ENCODE measurements at regions not wholly inside any gene's neighbourhood (a gene's known extent, or its start where the extent isn't known, plus 50 kb on each side); places are given as distances from the start of the nearest gene placed in this dataset.

DNA sequence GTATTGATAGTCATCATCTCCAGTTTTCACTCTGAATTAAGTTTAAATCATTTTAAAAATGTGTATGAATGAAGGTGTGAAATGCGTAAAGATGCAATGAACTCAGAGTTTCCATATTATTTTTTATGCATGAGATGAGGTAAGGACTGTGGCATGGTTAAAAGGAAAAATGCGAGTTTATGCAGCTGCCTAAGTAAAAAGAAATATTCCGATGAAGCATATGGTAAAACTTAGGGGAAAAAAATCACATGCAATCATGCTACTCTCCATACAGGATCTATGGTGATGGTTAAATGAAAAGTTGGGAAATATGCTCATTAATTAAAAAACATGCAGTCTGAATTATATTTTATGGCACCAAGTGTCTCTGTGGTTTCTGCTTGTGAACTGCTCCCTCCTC lies 77.5 kb upstream of the SP8 start:
- TF ChIP-seq ZBTB7A (IDR thresholded peaks at IDR 0.05; ENCODE audit: low read depth): no peak
- no peak for TF ChIP-seq RAD21 (IDR thresholded peaks at IDR 0.05; ENCODE audit: low read depth)
- no peak for TF ChIP-seq FOXM1 (IDR thresholded peaks at IDR 0.05; ENCODE audit: borderline replicate concordance, low read depth)
- TF ChIP-seq YY1 (IDR thresholded peaks at IDR 0.05; ENCODE audit: low read depth): no peak
- TF ChIP-seq, protein P1, sequence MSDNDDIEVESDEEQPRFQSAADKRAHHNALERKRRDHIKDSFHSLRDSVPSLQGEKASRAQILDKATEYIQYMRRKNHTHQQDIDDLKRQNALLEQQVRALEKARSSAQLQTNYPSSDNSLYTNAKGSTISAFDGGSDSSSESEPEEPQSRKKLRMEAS (IDR thresholded peaks at IDR 0.05): no peak
- TF ChIP-seq TEAD4 (IDR thresholded peaks at IDR 0.05): no peak
- no peak for TF ChIP-seq CEBPB (IDR thresholded peaks at IDR 0.05)
